OCI-LY7 (cell line): ENCODE measurements at regions not wholly inside any gene's neighbourhood (a gene's known extent, or its start where the extent isn't known, plus 50 kb on each side); places are given as distances from the start of the nearest gene placed in this dataset.

Experiments
- CTCF ChIP-seq: fragments of 200-600 bp; sonication (generic); conservative IDR thresholded peaks from 2 replicates; pipeline ENCODE4 v1.5.1; 2014; ENCODE audit warnings: mild to moderate bottlenecking, antibody characterized with exemption, low read length, moderate library complexity, mixed read lengths
- EZH2phosphoT487 ChIP-seq: fragments of 200-600 bp; sonication (generic); IDR thresholded peaks from 2 replicates; pipeline ENCODE4 v1.6.1; 2018; ENCODE audit warnings: low read depth, borderline replicate concordance, mild to moderate bottlenecking, mixed run types, antibody characterized with exemption, low read length, moderate library complexity, mixed read lengths

GRCh38 chr2:150997066-150997465 lies 264.6 kb downstream of the RBM43 start:
- TF ChIP-seq EZH2phosphoT487, result no peak
- no peak for TF ChIP-seq CTCF
